ENCODE measurements at regions not wholly inside any gene's neighbourhood (a gene's known extent, or its start where the extent isn't known, plus 50 kb on each side); places are given as distances from the start of the nearest gene placed in this dataset.

GRCh38 chr4:27215220-27215826 is 354.7 kb downstream of the STIM2 start:
- no peak for TF ChIP-seq CTCF (IDR thresholded peaks at IDR 0.05; ENCODE audit: insufficient read depth, missing control alignments)
- DNase-seq (ENCODE audit: insufficient read length, low spot score) (no peak), FAIRE-seq (no peak)

GRCh38 chr4:27217261-27217769 is 356.7 kb downstream of the STIM2 start:
- DNase-seq (ENCODE audit: insufficient read length, low spot score), result no peak
- FAIRE-seq, result no peak
- no peak for TF ChIP-seq CTCF (IDR thresholded peaks at IDR 0.05; ENCODE audit: insufficient read depth, missing control alignments)

GRCh38 chr4:27218013-27218412 is 357.4 kb downstream of the STIM2 start:
- DNase-seq (ENCODE audit: insufficient read length, low spot score) (no peak), FAIRE-seq (no peak)
- no peak for TF ChIP-seq CTCF (IDR thresholded peaks at IDR 0.05; ENCODE audit: insufficient read depth, missing control alignments)

- FAIRE-seq (no peak), DNase-seq (ENCODE audit: insufficient read length, low spot score) (no peak)
- no peak for TF ChIP-seq CTCF (IDR thresholded peaks at IDR 0.05; ENCODE audit: insufficient read depth, missing control alignments)
These were observed 362.7 kb downstream of the STIM2 start for GRCh38 chr4:27223326-27223725.

- DNase-seq (ENCODE audit: insufficient read length, low spot score) (no peak), FAIRE-seq (no peak)
- no peak for TF ChIP-seq CTCF (IDR thresholded peaks at IDR 0.05; ENCODE audit: insufficient read depth, missing control alignments)
These were observed 372.9 kb downstream of the STIM2 start for GRCh38 chr4:27233531-27233930.

- DNase-seq (ENCODE audit: insufficient read length, low spot score) (no peak), FAIRE-seq (no peak)
- no peak for TF ChIP-seq CTCF (IDR thresholded peaks at IDR 0.05; ENCODE audit: insufficient read depth, missing control alignments)
These were observed 373.8 kb downstream of the STIM2 start for GRCh38 chr4:27234306-27234899.

GRCh38 chr4:27239641-27240040 is 379.0 kb downstream of the STIM2 start:
- DNase-seq (ENCODE audit: insufficient read length, low spot score) (no peak), FAIRE-seq (no peak)
- TF ChIP-seq CTCF (IDR thresholded peaks at IDR 0.05; ENCODE audit: insufficient read depth, missing control alignments), result no peak
